ENCODE measurements at regions not wholly inside any gene's neighbourhood (a gene's known extent, or its start where the extent isn't known, plus 50 kb on each side); places are given as distances from the start of the nearest gene placed in this dataset.
"Not testable (repeated sequence)": the region's sequence is repeated elsewhere in the genome, so short reads cannot be mapped to it uniquely, and the experiment has no call there.

DNA sequence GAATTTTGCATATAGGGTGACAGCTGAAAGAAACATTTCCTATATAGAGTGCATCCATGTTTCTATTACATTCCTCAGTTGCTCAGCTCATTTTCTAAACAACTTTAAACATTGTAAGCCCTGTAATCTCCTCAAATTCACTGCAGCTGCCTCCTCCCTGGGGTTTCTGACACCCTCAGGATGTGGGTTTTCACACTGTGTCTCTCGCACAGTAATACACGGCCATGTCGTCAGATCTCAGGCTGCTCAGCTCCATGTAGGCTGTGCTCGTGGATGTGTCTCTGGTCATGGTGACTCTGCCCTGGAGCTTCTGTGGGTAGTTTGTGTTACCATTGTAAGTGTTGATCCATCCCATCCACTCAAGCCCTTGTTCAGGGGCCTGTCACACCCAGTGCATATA is 569.0 kb downstream of the GOLGA6L6 start:
- DNase-seq: not testable (repeated sequence)

DNA sequence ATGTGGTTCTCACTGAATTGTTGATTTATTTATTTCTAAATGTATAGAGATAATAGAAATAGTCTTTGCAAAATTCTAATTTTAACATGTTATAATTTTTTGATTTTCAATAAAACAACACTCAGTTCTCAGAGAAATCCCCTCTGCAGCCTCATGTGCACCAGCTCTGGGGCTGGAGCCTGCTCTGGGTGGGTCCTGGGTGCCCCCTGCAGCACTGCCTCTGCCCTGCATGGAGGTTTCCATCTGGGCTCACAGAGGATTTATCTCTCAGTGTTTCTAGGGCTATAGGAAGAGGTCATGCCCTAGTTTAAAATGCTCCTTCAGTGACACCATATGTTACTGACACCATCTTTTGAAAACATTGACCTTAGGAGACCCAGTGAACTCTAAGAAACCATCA is 576.0 kb downstream of the GOLGA6L6 start:
- DNase-seq: not testable (repeated sequence)

DNA sequence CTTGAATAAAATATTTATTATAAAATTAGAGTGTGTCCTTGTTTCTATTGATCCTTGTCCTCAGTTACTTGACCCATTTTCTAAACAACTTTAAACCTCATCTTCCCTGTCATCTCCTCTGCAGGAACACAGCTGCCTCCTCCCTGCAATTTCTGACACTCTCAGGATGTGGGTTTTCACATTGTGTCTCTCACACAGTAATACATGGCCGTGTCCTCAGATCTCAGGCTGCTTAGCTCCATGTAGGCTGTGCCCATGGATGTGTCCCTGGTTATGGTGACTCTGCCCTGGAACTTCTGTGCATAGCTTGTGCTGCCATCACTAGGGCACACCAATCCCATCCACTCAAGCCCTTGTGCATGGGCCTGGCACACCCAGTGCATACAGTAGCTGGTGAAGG is 577.1 kb downstream of the GOLGA6L6 start:
- DNase-seq: not testable (repeated sequence)

- DNase-seq: no peak
These were observed 585.3 kb downstream of the GOLGA6L6 start for GRCh38 chr15:19956124-19956796.

- DNase-seq: no peak
These were observed 597.2 kb downstream of the GOLGA6L6 start for GRCh38 chr15:19944261-19944888.

GRCh38 chr15:19943515-19943914 is 598.1 kb downstream of the GOLGA6L6 start:
- no peak for DNase-seq

GRCh38 chr15:19903281-19903680 is 638.3 kb downstream of the GOLGA6L6 start:
- DNase-seq: not testable (repeated sequence)

DNA sequence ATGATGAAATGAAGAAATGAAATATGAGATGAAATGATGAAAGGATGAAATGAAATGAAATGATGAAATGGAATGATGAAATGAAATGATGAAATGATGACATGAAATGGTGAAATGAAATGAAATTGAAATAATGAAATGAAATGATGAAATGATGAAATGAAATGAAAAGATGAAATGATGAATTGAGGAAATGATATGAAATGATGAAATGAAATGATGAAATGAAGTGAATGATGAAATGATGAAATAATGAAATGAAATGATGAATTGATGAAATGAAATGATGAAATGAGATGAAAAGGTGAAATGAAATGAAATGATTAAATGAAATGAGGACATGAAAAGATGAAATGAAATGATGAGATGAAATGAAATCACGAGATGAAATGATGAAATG is 639.2 kb downstream of the GOLGA6L6 start:
- DNase-seq: not testable (repeated sequence)

DNA sequence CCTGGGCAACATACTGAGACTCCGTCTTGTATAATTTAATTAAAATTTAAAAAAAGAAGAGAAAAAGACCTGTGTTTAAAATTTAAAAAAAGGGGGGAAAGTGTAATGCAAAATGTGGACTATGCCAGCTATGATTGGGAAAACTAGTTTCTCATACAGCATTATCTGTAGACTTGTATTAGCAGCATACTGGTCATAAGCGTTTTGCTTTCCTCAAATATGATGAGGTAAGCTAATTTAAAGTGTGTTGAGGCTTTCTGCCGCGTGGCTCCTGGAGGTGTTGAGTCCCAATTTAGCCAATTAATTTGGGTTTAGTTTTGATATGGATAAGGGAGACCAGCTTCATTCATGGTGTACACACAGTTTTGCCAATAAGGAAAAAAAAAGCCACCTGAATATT is 640.2 kb downstream of the GOLGA6L6 start:
- DNase-seq: not testable (repeated sequence)

DNA sequence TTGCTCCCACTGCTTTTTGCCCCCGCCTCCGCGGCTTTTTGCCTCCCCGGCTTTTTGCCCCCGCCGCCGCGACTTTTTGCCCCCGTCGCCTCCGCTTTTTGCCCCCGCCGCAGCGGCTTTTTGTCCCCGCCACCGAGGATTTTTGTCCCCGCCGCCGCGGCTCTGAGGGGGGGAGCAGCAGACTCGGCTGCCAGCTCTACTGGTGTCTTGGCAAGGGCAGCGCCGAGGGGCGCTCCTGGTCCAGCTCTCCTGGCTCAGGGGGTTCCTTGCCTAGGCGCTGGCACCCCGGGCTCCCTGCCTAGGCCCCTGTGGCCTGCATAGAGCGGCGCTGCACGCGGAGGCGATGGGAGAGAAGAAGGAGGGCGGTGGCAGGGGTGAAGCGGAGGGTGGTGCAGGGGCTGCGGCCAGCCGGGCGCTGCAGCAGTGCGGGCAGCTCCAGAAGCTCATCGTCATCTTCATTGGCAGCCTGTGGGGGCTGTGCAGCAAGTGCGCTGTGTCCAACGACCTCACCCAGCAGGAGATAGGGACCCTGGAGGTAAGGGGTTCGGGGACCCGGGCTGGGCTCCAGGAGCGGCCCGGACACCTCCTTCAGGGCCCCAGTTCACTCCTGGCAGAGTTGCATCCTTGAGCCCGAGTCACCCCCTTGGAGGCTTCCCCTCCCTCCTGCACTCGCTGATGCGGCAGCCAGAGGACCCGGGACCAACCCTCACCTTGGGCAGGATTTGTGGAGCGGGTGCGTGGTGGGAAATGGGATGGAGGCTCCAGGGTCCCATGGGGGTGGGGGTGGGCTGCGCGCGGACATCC is 642.4 kb downstream of the GOLGA6L6 start:
- no peak for DNase-seq

DNA sequence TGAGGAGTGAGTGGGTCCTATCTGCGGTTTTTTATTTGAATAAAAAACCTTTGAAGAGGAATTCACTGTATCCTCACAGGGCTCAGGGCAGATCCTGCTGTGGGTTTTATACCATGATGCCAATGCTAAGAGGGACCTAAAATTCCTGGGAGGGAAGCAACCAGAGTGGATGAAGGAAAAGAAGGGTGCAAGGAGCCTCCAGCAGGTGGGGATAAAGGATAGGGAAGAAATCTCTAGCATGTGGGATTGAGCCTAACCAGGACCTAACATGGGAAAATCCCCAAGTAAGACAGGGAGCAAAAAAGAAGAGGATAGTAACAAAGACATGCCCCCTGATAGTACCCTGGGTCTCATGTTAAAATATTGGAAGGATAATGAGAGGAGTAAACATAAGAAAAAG is 652.8 kb downstream of the GOLGA6L6 start:
- not testable (repeated sequence) for DNase-seq

DNA sequence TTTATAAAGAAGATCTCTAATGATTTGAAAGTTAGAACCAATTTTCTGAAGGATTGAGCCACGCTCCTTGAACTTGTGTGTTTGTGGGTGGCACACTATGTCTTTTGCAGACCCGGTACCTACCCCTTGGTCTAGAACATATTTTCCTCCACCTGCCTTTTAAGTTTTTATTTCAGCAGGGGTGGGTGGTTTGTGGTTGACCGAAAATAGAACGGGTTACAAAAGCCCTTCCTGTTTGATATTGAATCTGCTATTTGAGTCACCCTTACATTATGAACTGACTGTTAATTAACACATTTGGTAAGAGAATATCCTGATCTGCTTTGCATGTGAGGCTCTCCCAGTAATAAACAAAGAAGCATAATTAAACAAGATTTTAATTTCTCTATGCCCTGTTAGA is 697.5 kb downstream of the GOLGA6L6 start:
- DNase-seq: not testable (repeated sequence)
